ENCODE measurements at regions not wholly inside any gene's neighbourhood (a gene's known extent, or its start where the extent isn't known, plus 50 kb on each side); places are given as distances from the start of the nearest gene placed in this dataset.

- TF ChIP-seq POLR2AphosphoS5 (IDR thresholded peaks at IDR 0.05; ENCODE audit: low read depth, low read length) (no peak), TAF1 (IDR thresholded peaks at IDR 0.05; ENCODE audit: borderline replicate concordance, insufficient read depth, low read length) (no peak), REST (IDR thresholded peaks at IDR 0.05; ENCODE audit: insufficient read depth in 1 of 2, low read depth in 2 of 2, low read length in 2 of 2) (no peak), SIN3A (IDR thresholded peaks at IDR 0.05; ENCODE audit: borderline replicate concordance, insufficient read depth, low read length) (no peak), FOXP2 (optimal IDR thresholded peaks at IDR 0.05; ENCODE audit: borderline replicate concordance, extremely low read depth, extremely low read length, insufficient read depth) (no peak)
These were observed 145.6 kb upstream of the HABP2 start for GRCh38 chr10:113407218-113407617.

Measured in PFSK-1 (cell line).